GM23248 (cell line): ENCODE measurements at regions not wholly inside any gene's neighbourhood (a gene's known extent, or its start where the extent isn't known, plus 50 kb on each side); places are given as distances from the start of the nearest gene placed in this dataset.

ENCODE experiments used
- EZH2 ChIP-seq: fragments of 200-600 bp; sonication (generic); IDR thresholded peaks from 2 replicates; pipeline ENCODE4 v1.6.1; 2018; ENCODE audit warnings: antibody characterized with exemption, mild to moderate bottlenecking; ENCODE audit not compliant: insufficient read depth, poor library complexity, severe bottlenecking
- EZH2phosphoT487 ChIP-seq: fragments of 200-600 bp; sonication (generic); IDR thresholded peaks from 2 replicates; pipeline ENCODE4 v1.6.1; 2018; ENCODE audit warnings: antibody characterized with exemption, moderate library complexity, mild to moderate bottlenecking, low read depth; ENCODE audit not compliant: insufficient read depth

- TF ChIP-seq EZH2phosphoT487, result no peak
- no peak for TF ChIP-seq EZH2
Observed at GRCh38 chr6:153725456-153725855, 313.6 kb upstream of the OPRM1 start.
